HCT116 (cell line): ENCODE measurements at regions not wholly inside any gene's neighbourhood (a gene's known extent, or its start where the extent isn't known, plus 50 kb on each side); places are given as distances from the start of the nearest gene placed in this dataset.

ENCODE experiments used
- CTCF ChIP-seq, 3 experiments: fragments of 200-600 bp in 1 of 3; sonication (generic) in 1 of 3; IDR thresholded peaks in 2 of 3; conservative IDR thresholded peaks in 1 of 3; 2 replicates each; pipeline ENCODE4 v1.5.1; 2012 to 2017; ENCODE audit warnings: low read depth in 2 of 3, low read length in 2 of 3, antibody characterized with exemption in 1 of 3, borderline replicate concordance in 1 of 3, control low read depth in 1 of 3, mild to moderate bottlenecking in 1 of 3, mixed read lengths in 1 of 3, mixed run types in 1 of 3, moderate library complexity in 1 of 3; ENCODE audit not compliant: insufficient read depth in 1 of 3
- MAX ChIP-seq: IDR thresholded peaks from 2 replicates; pipeline ENCODE4 v1.6.1; 2012
- POLR2A ChIP-seq: IDR thresholded peaks from 2 replicates; pipeline ENCODE4 v1.7.0; 2011; ENCODE audit warnings: borderline replicate concordance; ENCODE audit not compliant: insufficient read depth, insufficient read length; ENCODE audit errors: extremely low read depth

- TF ChIP-seq MAX (no peak), CTCF (IDR thresholded peaks at IDR 0.05 in 2 of 3, conservative IDR thresholded peaks at IDR 0.05 in 1 of 3; ENCODE audit: borderline replicate concordance in 1 of 3, insufficient read depth in 1 of 3, low read depth in 2 of 3, low read length in 2 of 3) (no peak), POLR2A (no peak)
Observed at GRCh38 chr3:118488732-118489131, 545.9 kb downstream of the IGSF11 start.
